HG03066 (cell line): ENCODE measurements at regions not wholly inside any gene's neighbourhood (a gene's known extent, or its start where the extent isn't known, plus 50 kb on each side); places are given as distances from the start of the nearest gene placed in this dataset.
A peak's percentile ranks its signal among the peaks of the same experiment; 100 is the strongest.
"Not testable (repeated sequence)": the region's sequence is repeated elsewhere in the genome, so short reads cannot be mapped to it uniquely, and the experiment has no call there.

Source experiments
- ATAC-seq: cut with Tn5 transposase; IDR thresholded peaks from one replicate; pipeline ENCODE4 v1.9.1; 2021; ENCODE audit warnings: low read depth; ENCODE audit not compliant: unreplicated experiment

GRCh38 chr2:190150413-190150812, 87.9 kb upstream of the MSTN start:
- ATAC-seq: no peak

DNA sequence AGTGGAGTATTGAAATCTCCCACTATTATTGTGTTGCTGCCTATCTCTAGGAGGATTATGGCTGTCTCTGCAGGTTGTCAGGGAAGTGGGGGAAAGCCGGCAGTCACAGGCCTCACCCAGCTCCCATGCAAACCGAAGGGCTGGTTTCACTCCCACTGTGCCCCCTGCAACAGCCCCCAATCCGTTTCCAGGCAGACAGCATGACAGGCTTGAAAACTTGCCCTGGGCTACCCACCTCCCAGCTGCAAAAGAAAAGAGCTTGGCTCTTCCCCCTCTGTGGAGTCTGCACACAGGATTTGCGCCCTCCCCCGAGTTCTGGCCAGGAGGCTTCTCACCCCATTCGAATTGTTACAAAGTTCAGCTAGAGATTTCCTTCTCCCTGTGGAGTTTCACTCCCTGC, 87.4 kb upstream of the MSTN start:
- ATAC-seq: no peak

DNA sequence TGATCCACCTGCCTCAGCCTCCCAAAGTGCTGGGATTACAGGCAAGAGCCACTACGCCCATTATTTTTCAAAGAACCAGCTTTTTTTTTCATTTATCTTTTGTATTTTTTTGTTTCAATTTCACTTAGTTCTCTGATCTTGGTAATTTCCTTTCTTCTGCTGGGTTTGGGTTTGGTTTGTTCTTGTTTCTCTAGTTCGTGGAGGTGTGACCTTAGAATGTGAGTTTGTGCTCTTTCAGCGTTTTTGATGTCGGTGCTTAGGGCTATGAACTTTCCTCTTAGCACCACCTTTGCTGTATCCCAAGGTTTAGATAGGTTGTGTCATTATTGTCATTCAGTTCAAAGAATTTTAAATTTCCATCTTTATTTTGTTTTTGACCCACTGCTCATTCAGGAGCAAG, 86.7 kb upstream of the MSTN start:
- ATAC-seq: no peak

DNA sequence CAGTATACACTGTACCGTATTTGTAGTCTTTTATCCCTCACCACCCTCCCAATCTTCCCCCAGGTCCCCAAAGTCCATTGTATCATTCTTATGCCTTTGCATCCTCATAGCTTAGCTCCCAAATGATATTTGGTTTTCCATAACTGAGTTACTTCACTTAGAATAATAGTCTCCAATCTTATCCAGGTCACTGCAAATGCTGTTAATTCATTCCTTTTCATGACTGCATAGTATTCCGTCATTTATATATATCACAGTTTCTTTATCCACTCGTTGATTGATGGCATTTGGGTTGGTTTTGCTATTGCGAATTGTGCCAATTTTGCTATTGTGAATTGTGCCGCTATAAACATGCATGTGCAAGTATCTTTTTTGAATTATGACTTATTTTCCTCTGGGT, 83.6 kb upstream of the MSTN start:
- ATAC-seq: not testable (repeated sequence)

- ATAC-seq: not testable (repeated sequence)
Measured at GRCh38 chr2:190140474-190140873, 77.9 kb upstream of the MSTN start.

DNA sequence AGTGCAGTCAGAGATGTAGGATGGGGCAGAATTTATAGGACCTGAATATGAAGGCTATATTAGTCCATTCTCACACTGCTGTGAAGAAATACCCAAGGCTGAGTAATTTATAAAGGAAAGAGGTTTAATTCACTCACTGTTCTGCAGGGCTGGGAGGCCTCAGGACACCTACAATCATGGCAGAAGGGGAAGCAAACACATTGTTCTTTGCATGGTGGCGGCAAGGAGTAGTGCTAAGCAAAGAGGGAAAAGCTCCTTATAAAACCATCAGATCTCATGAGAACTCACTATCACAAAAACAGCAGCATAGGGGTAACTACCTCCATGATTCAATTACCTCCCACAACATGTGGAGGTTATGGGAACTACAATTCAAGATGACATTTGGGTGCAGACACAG, 76.8 kb upstream of the MSTN start:
- ATAC-seq: no peak

DNA sequence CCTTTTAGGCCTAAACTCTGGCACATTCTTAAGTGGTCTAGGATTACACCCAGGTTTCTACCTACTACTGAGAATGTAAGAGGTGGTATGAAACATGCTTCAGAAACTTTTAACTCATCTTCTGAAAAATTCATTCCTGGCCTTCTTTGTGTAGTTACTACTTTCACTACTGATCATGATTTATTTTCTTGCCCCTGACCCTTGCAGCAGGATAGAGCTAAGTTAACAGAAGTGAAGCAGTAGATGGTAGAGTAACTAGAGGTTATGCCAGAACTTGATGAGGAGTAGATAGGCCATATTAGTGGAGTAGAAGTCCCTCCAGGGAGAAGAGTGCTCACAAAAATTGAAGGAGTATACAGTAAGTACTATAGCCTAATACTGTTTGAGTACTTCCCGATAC, 75.5 kb upstream of the MSTN start:
- no peak for ATAC-seq

DNA sequence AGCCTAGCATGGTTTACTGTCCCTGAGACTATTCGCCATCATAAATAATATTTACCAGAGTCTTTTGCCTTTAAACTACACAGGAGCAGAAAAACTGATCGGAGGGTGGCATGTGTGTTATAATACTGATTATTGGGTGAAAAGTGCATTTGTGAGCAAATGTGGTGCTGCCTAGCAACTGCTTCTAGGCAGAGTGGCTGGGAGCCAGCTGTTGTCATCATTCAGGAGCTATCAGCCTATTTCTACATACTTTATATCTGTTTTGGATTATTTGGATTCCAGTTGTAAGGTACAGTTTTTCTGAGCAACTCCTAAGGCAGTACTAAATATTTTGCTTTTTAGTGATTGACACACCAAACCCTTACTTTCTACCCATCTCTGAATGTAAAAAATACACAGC, 75.0 kb upstream of the MSTN start:
- ATAC-seq: no peak

- no peak for ATAC-seq
Measured at GRCh38 chr2:190136825-190137224, 74.3 kb upstream of the MSTN start.

- no peak for ATAC-seq
Measured at GRCh38 chr2:190136259-190136658, 73.7 kb upstream of the MSTN start.

GRCh38 chr2:190129421-190130199, 67.1 kb upstream of the MSTN start:
- ATAC-seq: no peak

GRCh38 chr2:190127651-190128050, 65.1 kb upstream of the MSTN start:
- no peak for ATAC-seq

DNA sequence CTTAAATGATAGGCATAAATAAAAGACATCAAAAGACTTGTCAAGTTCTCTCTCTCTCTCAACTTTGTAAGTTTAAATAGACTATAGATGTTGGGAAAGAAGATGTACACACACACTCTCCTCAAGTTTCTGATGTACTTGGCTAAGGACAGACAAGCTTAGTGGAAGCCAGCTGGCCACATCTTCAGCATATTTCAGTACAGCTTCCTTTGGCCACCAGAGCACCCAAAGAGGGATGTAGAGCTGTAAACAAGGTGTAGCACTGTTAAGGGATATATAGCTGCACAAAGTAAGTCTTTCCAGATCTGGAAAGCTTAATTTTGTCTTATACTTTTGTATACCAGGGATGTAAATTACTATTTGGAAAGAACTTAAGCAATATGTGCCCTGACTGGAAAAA, 64.3 kb upstream of the MSTN start:
- no peak for ATAC-seq

GRCh38 chr2:190123956-190124355, 61.4 kb upstream of the MSTN start:
- no peak for ATAC-seq

GRCh38 chr2:190121971-190122370, 59.4 kb upstream of the MSTN start:
- ATAC-seq: peak; percentile 57

DNA sequence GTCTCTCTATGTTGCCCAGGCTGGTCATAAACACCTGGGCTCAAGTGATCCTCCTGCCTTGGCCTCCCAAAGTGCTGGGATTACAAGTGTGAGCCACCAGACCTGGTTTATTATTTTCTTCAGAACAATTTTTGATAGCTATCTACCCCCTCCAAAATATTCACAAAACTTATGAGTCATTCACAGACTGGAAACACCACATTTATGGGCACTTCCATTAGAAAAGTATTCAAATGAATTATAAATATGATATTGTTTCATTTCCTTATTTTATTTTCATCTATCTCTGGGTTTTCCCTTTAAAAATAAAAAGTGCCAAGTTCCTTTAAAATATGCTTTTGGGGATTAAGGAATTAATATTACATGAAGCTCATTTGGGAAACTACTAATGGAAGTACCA, 58.8 kb upstream of the MSTN start:
- no peak for ATAC-seq

DNA sequence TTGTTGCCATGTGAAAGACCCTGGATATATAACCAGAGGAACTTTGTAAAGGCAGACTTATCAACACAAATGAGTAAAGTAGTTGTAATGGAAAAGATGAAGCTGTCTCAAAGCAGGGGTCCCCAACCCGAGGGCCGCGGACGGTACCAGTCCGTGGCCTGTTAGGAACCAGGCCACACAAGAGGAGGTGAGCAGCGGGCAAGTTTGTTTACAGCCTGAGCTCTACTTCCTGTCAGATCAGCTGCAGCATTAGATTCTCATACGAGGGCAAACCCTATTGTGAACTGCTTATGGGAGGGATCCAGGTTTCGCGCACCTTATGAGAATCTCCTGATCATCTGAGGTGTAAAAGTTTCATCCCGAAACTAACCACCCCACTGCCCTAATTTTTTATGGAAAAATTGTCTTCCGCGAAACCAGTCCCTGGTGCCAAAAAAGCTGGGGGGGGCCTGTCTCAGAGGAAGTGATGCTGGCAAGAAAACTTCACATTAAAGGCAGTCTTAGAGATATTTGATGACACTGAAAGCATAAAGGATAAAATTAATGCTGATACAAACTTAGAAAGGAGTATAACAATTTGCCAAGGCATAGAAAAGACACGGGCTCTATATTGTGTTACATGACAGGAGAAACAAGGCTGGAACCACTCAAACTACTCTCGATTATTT, 57.5 kb upstream of the MSTN start:
- no peak for ATAC-seq

GRCh38 chr2:190119257-190119656, 56.7 kb upstream of the MSTN start:
- ATAC-seq: no peak

GRCh38 chr2:190117305-190117704, 54.8 kb upstream of the MSTN start:
- no peak for ATAC-seq

GRCh38 chr2:190113000-190113399, 50.5 kb upstream of the MSTN start:
- ATAC-seq: no peak
